ENCODE measurements at regions not wholly inside any gene's neighbourhood (a gene's known extent, or its start where the extent isn't known, plus 50 kb on each side); places are given as distances from the start of the nearest gene placed in this dataset.

- TF ChIP-seq CTCF (IDR thresholded peaks at IDR 0.05) (no peak), POLR2AphosphoS5 (IDR thresholded peaks at IDR 0.05; ENCODE audit: insufficient read depth in 1 of 2, low read depth in 1 of 2) (no peak), POLR2A (IDR thresholded peaks at IDR 0.05) (no peak)
Observed at GRCh38 chr1:114336360-114336759, 174.6 kb downstream of the TRIM33 start.
